ENCODE measurements at regions not wholly inside any gene's neighbourhood (a gene's known extent, or its start where the extent isn't known, plus 50 kb on each side); places are given as distances from the start of the nearest gene placed in this dataset.

GRCh38 chr2:113376913-113377445 is 60.5 kb upstream of the ZNG1B start (continued):
- TF ChIP-seq RCOR1 (conservative IDR thresholded peaks at IDR 0.05; ENCODE audit: low read depth, low read length) (no peak), SREBF2 (IDR thresholded peaks at IDR 0.05; ENCODE audit: low read length) (no peak), BRCA1 (IDR thresholded peaks at IDR 0.05; ENCODE audit: low read depth, low read length) (no peak), MTA3 (IDR thresholded peaks at IDR 0.05; ENCODE audit: borderline replicate concordance, low read length) (no peak), ASH2L (IDR thresholded peaks at IDR 0.05; ENCODE audit: borderline replicate concordance, low read depth) (0 out of 2 replicates have a peak, but pooled peaks have one; percentile 38), NR2F1 (conservative IDR thresholded peaks at IDR 0.05) (no peak), RELA (IDR thresholded peaks at IDR 0.05; ENCODE audit: borderline replicate concordance, partially characterized antibody) (no peak), HSF1 (IDR thresholded peaks at IDR 0.05; ENCODE audit: low read depth, low read length) (no peak), ZNF622 (IDR thresholded peaks at IDR 0.05) (no peak), ZBTB4 (CRISPR knock-in tag; IDR thresholded peaks at IDR 0.05) (no peak), MTA2 (IDR thresholded peaks at IDR 0.05; ENCODE audit: low read depth) (peak; percentile 50; the same call in 1 of the 2 replicates), E4F1 (IDR thresholded peaks at IDR 0.05; ENCODE audit: borderline replicate concordance, partially characterized antibody) (no peak), RBBP5 (conservative IDR thresholded peaks at IDR 0.05) (no peak), REST (IDR thresholded peaks at IDR 0.05; ENCODE audit: low read depth, low read length) (no peak), MEF2A (IDR thresholded peaks at IDR 0.05; ENCODE audit: insufficient read depth, low read depth, low read length) (0 out of 2 replicates have a peak, but pooled peaks have one; percentile 41), ZNF207 (IDR thresholded peaks at IDR 0.05; ENCODE audit: borderline replicate concordance) (no peak), FOS (IDR thresholded peaks at IDR 0.05; ENCODE audit: borderline replicate concordance, extremely low read depth, insufficient read length) (no peak), FOXM1 (IDR thresholded peaks at IDR 0.05; ENCODE audit: low read depth, low read length) (no peak), BACH1 (IDR thresholded peaks at IDR 0.05; ENCODE audit: borderline replicate concordance) (no peak)

All from GM12878 (cell line).